ENCODE measurements at regions not wholly inside any gene's neighbourhood (a gene's known extent, or its start where the extent isn't known, plus 50 kb on each side); places are given as distances from the start of the nearest gene placed in this dataset.
A peak's percentile ranks its signal among the peaks of the same experiment; 100 is the strongest.
"Not testable (repeated sequence)": the region's sequence is repeated elsewhere in the genome, so short reads cannot be mapped to it uniquely, and the experiment has no call there.

DNA sequence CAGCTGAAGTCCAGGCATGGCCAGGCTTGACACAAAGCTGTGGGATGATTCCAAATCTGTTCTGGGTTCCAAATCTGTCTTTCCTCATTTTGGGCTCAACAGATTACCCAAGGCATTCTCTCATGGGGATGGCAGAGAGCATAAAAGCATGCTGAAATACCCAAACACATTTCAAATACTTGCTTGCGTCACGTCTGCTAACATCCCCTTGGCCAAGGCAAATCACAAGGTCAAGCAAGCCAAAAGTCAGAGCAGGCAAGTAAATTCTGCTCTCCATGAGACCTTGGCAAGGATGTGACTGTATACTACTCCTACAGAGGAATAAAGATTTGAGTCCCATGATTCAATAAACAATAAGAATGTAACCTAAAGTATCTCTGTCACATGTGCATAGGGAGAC lies 306.7 kb downstream of the EPB41L4A start:
- no peak for DNase-seq (ENCODE audit: low read depth)

DNA sequence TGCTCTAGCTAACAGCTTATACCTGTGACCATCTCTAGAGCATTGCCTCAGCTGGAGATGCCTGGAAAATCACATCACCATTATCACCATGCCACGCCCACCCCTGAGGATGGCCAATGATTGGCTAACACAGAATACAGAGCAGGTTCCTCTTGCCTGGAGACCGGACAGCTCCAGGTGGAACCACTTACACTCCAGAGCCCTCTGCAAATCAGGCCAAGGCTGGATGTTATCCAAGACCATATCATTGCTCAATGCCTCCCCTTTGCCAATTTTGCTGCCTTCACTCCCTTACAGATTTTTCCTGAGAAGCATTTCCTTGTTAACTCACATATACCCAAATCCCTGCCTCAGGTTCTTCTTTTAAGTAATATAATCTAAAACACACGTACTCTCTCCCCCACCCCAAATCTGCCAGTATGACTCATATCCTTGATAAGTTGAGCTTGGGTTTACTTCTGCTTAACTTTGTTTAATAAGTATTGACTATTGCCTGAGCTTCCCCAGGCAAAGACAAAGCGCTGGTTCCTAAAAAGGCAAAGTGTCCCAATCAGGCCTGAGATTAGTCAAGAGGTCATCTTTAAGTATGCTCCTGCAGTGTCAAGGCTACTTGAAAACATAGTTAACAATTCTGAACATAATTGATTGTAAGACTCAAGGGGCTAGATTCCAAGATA lies 309.6 kb downstream of the EPB41L4A start:
- DNase-seq (ENCODE audit: low read depth): peak; percentile 92

DNA sequence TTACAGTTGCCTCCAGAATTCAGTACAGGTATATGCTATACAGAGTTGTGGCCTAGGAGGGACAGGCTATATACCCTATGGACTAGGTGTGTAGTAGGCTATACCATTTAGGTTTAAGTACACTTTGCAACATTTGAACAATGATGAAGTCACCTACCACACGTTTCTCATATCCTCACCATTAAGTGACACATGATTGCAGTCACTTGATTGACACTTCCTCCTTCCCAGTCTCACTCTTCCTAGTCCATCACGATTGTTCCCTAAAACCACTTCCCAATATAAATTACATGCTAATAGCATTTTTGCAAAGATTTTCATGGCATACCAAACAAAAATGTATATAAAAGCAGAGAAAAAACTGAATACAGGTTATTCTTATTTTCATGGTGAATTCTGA lies 312.2 kb downstream of the EPB41L4A start:
- DNase-seq (ENCODE audit: low read depth): no peak

DNA sequence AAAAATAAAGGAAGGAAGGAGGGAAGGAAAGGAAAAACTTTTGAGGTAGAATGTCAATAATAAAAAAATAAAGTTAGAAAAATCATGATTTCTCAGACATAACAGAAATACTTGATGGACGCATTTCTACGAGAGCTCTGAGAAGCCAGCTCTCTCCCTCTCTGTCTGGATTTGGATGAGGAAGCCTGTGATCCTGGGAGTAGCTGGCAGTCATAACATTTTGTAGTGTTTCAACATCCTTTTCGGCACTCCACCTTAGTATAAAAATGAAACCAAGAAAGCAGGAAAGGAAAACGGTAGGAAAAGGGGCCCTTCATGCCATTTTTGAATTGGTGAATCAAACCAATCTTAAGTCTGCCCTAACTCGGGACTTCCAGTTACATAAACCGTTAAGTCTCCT lies 321.3 kb downstream of the EPB41L4A start:
- no peak for DNase-seq (ENCODE audit: low read depth)

DNA sequence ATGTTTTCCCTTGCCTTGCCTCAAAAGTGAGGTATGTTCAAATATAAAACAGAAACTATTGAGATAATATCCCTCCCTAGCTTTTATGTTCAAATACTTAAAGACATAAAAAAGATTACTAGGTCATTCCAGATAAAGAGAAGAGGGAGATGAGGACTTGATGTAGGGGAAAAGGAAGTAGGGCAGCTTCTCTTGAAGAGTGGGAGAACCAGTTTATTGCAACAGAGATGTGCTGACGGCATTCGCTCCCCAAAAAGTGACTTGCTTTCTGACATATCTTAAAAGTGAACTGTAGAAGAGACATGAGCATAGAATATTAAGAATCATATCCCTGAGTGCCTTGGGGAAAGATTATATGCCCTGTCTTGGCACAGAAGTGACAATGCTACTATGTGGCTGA lies 330.2 kb upstream of the NREP start:
- DNase-seq (ENCODE audit: low read depth): no peak

DNA sequence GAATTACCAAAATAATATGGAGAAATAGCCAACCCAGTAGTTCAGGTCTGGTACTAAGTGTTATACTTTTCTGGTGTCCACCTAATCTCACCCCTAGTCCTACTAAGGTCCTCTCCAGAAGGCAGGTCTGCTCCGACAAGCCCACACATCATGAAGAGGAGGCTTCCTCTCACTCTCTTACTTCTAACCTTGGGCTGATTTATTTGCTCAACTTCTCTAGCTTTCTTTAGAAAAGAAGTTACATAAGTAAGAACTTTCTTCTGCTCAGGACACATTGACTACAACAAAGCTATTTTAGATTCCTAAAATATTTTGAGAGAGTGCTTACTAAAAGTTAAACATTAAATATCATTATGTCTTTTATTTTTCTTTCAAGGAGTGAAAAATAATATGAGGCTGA lies 329.7 kb upstream of the NREP start:
- DNase-seq (ENCODE audit: low read depth): no peak

DNA sequence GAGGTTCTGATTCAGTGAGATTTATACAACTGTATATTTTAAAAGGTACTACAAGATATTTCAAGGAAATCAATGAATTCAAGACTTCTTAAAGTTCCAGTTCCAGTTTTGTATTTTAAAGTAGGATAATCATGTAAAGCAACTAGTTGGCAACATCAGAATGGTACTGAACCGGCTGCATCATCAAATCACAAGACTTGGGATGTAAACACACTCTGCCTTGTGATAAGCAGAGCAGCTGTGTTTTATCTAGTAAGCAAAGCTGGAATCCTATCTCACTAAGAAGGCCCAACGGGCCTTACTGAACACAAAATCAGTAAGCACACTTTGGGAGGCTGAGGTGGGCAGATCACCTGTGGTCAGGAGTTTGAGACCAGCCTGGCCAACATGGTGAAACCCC lies 327.2 kb upstream of the NREP start:
- DNase-seq (ENCODE audit: low read depth): no peak

DNA sequence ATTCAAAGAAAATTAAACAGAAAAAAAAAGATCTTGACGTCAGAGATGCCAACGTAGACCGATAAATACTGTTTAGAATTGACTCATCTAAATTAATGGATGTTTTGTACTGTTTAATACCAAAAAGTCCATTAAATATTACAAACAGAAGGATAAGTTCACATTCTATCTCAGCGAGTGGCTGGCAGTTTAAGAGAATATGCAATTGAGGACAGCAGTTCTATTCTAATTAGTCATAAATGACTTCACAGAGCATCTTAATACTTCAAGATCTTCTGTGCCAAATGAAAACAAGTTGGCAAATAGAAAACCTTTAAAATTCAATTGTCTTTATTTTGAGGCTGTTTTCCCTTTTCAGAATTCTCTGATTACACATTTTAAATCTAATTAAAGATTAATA lies 326.6 kb upstream of the NREP start:
- no peak for DNase-seq (ENCODE audit: low read depth)

DNA sequence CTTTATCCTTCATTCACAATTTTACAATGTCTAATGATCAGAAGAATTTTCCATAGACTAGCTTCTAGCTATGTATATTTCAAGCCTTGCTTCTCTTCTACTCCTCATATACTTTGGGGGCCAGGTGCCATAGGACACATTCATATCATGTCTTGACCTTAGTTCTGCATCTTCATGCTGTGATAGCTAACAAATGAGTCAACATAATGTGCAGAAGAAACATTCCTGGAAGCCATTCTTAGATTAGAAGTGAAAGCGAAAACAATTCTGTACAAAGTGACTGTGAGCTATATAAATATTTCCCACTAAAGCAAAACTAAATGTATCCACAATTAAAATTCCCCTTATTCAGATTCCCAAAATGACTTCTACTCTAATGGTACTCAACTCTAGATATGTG lies 320.2 kb upstream of the NREP start:
- DNase-seq (ENCODE audit: low read depth): no peak

DNA sequence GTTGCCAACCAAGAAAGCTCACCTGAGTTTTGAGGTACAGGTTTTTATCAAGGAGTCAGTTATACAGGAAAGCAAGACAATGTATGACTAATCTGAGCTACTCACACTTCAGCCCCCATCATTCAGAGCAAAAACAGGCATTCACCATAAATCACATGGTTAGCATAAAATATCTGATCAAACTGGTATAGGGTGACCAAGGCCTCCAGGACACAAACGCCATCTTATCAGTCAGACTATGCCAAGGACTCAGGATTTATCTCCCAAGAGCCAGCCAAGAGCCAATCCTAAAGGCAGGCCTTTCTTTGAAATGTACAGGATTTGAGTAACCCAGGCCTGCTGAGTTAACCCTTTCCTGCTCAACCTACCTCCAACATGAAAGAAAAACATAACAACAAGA lies 313.0 kb upstream of the NREP start:
- DNase-seq (ENCODE audit: low read depth): no peak

DNA sequence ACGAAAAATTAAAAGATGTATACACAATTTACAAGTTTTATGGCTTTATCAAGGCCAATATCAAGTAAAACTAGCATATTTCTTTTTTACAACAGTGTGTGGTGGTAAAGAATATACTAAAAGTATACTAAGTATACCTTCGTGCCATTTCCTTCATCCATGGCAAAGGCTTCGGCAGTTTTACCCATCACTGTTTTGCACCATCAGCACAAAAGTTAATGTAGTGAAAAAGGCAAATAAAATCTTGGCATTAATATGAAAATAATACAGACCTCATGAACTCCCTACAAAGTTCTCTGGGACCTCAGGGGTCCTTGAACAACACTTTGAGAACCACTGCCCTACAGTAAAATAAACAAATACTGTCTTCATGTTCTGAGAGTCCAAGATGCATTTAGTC lies 312.3 kb upstream of the NREP start:
- DNase-seq (ENCODE audit: low read depth): no peak

DNA sequence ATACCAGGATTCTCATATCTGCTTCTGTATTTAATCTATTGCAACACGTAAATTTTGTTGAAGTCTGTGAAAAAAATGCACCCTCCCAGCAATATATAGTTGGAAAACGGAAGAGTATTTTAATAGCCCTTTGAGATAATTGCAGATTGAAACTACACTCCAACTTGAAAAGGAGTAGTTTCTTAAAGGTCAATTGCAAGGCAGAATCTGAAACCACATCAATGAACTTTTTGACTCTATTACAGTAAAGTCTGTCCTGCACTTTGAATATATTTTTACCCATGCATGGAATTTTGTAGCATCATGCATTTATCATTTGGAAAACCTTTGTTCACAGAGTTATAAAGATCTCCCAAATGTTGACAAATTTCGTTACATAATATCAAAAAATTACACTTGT lies 311.6 kb upstream of the NREP start:
- DNase-seq (ENCODE audit: low read depth): no peak

DNA sequence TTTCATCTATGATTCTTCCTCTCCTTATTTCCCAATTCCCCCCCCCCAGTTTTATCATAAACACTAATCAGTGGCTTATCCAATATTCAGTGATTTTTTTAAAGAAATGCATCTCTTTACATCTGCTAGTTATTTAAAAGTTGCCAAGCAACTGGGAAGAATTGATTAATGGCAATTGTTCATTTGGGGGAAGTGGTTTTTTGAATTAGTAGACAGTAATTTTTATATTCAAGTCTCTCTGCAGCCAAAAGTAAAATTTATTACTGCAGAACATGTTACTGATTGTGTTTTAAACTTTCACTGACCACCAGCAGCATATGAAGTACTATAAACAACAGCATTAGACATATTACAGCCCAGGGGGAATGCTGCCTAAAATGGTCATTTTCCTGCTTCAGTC lies 308.8 kb upstream of the NREP start:
- no peak for DNase-seq (ENCODE audit: low read depth)

DNA sequence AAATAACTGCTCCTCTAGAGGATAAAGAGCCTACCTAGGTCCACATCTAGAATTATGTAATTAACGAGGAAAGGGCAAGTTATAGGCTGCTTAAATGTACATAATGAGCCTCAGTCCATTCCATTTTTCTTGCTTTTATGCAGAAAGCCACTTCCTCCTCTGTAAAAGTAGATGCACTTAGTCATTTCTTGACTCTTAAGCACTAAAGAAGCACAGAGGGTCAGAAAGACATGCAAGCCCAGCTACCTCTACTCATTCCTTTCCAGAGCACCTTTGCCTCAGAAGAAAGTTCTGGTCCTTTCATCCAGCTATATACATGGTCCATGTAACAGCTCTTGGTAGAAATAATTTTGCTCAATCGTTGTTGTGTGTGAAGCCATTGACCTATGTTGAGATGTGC lies 308.0 kb upstream of the NREP start:
- DNase-seq (ENCODE audit: low read depth): no peak

DNA sequence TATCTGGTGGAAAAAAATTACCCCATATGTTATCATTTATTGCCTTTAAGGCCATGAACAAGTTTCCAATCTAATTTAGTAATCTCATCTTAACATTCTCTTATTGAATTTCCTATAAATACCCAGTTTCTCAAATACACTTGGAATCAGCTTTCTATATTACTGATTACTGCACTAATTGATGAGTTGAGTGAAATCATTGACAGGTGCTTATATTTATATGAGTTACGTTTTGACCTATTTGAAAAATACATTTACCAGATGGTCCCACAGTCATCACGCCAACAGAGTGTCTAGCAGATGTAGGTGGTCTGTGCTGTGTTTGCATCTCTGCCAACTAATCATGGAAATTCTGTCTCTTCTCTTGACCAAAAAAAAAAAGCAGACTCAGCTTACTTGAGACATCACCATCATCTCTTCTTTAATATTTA lies 307.3 kb upstream of the NREP start:
- no peak for DNase-seq (ENCODE audit: low read depth)

DNA sequence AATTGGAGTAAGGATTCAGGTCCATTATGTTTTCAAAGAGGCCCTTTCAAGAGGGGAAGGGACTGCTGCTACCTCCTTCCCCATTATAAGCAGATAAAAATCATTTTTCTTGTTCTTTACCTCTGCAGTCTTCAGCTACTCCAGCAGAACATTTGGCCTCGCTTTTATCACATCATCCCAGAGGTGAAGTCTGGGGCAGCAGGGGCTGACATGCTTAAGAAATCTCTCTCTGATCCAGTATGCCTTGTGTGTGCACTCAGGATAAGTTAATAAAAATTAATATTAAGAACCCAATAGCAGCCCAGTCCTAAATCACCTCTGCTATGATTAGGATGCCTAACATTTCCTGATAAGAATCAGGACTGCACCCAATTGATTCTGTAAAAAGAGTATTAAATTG lies 306.9 kb upstream of the NREP start:
- no peak for DNase-seq (ENCODE audit: low read depth)

DNA sequence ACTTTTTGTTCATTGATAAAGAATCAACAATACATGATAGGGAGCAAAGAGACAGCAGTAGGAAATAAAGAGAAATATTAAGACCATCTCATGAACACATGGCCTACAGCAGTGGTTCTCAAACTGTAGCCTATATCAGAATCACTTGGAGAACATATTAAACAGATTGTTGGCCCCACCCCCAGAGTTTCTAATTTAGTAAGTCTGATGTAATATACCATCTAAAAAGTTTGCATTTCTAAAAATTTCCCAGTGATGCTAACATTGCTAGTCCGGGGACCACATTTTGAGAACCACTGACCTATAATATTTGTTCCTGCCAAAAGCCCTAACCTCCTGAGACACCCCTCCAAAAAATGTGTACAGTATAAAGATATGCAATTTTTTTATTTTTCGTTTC lies 306.2 kb upstream of the NREP start:
- DNase-seq (ENCODE audit: low read depth): no peak

DNA sequence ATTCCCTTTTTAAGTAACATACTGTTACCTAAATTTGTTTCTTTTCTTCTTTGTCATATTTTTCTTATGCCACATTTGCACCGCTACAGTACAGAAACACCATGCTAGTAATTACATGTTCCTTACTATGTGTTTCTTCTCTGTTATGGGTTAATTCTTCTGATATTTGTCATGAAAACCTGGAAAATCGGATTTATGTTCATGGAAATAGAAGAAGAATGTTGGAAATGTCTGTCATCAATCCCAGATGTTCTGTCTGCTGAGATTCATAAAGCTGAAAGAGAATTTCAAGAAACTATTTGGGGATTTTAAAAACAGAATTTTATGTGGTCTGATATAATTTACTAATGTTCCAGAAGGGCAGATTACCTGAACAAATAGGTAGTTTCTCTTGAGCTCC lies 305.2 kb upstream of the NREP start:
- DNase-seq (ENCODE audit: low read depth): no peak

DNA sequence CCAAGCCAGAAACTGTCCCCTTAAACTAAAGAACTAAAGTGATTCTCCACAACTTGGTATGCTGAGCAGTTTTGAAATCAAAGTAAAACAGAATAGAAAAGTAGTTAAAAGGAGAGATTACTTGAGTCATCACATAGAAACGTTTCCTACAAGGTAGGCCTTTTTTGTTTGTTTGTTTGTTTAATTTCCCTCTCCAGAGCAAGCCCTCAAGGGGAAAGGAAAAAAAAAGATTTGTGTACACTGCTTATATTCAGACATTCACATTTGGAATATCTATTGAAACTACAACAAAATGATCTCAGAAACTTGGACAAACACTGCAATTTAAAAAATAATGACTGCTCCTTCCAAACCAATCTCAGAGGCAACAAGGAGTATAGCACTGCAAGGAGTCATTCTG lies 304.7 kb upstream of the NREP start:
- no peak for DNase-seq (ENCODE audit: low read depth)

DNA sequence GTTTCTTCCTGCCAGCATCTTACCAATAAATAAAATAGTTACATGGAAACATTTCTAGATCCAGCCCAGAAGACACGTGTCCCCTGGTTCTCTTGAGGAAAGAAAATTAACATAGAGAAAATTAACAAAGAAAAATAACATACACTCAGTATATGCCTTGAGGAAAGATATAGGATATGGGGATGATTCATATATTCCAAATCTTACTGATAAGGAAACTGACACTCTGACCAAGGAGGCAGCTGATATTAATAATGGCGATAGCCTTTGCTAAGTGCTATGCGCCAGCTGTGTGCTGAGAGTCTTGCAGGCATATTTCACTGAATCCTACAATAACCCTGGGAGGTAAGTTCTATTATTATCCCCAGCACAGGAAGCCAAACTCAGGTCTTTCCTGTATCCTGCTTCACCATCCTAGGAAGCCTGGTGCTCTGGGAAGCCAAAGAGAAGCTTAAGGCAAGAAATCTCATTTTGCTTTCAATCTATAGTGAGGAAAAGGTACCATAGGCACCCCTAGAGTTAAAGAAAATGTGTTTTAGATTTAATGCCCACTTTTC lies 302.7 kb upstream of the NREP start:
- DNase-seq (ENCODE audit: low read depth): no peak

DNA sequence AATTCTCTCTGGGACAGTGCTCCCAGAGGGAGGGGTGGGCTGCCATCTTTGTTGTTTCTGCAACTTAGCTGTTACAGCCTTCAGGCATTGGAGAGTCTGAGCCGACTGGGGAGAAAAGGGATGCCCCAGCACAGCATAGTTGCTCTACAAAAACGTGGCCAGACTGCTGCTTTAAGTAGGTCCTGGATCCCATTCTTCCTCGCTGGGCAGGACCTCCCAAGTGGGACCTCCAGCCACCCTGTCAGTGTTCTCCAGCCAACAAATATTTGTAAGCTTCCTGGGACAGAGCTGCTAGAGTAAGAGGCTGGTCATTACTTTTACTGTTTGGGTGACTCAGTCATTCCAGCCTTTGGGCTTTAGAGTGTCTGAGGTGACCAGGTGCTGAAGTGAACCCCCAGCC lies 292.7 kb upstream of the NREP start:
- no peak for DNase-seq (ENCODE audit: low read depth)

DNA sequence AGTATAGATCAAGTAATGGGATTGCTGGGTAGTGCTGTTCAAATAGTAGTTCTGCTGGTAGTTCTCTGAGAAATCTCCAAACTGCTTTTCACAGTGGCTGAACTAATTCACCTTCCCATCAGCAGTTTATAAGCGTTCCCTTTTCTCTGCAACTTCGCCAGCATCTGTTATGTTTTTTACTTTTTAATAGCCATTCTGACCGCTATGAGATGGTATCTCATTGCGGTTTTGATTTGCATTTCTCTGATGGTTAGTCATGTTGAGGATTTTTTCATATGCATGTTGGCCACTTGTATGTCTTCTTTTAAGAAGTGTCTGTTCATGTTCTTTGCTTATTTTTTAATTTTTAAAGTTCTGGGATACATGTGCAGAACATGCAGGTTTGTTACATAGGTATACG lies 279.2 kb upstream of the NREP start:
- no peak for DNase-seq (ENCODE audit: low read depth)

DNA sequence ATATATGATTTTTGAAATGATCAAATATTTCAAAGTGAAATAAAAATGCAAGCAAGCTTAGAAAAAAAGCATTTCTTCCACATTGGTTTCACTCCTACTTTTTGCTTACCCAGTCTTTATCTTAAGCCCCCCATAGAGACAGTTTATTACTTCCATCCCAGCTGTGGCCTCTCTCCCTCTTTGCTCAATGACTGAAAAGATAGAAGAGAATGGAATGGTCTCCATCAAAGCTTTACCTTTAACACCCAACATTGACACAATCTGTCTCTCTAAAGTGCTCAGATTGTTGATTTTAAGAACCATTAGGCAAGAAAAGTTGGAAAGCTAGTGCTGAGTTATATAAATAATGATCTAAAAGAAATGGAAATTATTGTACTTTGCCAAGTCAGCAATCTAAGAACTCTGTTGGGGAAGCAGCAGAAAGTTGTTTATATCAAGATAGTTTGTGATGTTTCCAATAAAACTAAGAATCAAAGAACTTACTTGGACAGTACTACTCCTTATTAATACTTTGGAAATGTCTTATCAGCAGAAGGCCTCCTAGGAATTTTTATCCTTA lies 277.5 kb upstream of the NREP start:
- no peak for DNase-seq (ENCODE audit: low read depth)

DNA sequence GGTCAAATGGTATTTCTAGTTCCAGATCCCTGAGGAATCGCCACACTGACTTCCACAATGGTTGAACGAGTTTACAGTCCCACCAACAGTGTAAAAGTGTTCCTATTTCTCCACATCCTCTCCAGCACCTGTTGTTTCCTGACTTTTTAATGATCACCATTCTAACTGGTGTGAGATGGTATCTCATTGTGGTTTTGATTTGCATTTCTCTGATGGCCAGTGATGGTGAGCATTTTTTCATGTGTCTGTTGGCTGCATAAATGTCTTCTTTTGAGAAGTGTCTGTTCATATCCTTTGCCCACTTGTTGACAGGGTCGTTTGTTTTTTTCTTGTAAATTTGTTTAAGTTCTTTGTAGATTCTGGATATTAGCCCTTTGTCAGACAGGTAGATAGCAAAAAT lies 269.9 kb upstream of the NREP start:
- not testable (repeated sequence) for DNase-seq (ENCODE audit: low read depth)
